Neural crest cell (in vitro differentiated cells): ENCODE measurements at regions not wholly inside any gene's neighbourhood (a gene's known extent, or its start where the extent isn't known, plus 50 kb on each side); places are given as distances from the start of the nearest gene placed in this dataset.

Source experiments
- DNase-seq: peaks from one replicate; pipeline ENCODE4 v3.0.0; 2021; ENCODE audit warnings: low read depth, mixed read lengths, low spot score
- H3K27ac Mint-ChIP-seq: one replicate; pipeline ENCODE4 v1.8.0; 2021; ENCODE audit warnings: mild to moderate bottlenecking, mixed read lengths; ENCODE audit not compliant: unreplicated experiment
- H3K27me3 Mint-ChIP-seq: 2 replicates; pipeline ENCODE4 v1.8.0; 2021; ENCODE audit warnings: low read depth, mild to moderate bottlenecking, mixed read lengths
- H3K36me3 Mint-ChIP-seq: 2 replicates; pipeline ENCODE4 v1.8.0; 2021; ENCODE audit warnings: low read depth, mild to moderate bottlenecking, mixed read lengths
- H3K4me1 Mint-ChIP-seq: 2 replicates; pipeline ENCODE4 v1.8.0; 2021; ENCODE audit warnings: mixed read lengths
- H3K4me3 Mint-ChIP-seq: one replicate; pipeline ENCODE4 v1.8.0; 2021; ENCODE audit warnings: mild to moderate bottlenecking, mixed read lengths
- H3K9me3 Mint-ChIP-seq: 2 replicates; pipeline ENCODE4 v1.8.0; 2021; ENCODE audit warnings: mixed read lengths
- CTCF ChIP-seq: fragments of 200-600 bp; sonication (generic); conservative IDR thresholded peaks from 2 replicates; pipeline ENCODE4 v1.5.0; 2021; ENCODE audit warnings: antibody characterized with exemption, mild to moderate bottlenecking

GRCh38 chr1:95558791-95559190 lies 324.8 kb downstream of the RWDD3 start:
- no peak for DNase-seq
- H3K9me3 Mint-ChIP-seq, result peaks cover 9% of the 10 kb centered on the region
- no peaks in the 10 kb centered on the region for H3K27me3 Mint-ChIP-seq
- H3K4me1 Mint-ChIP-seq, result no peaks in the 10 kb centered on the region
- no peak for TF ChIP-seq CTCF
- H3K27ac Mint-ChIP-seq, result no peak overlapping the region
- H3K4me3 Mint-ChIP-seq, result no peak overlapping the region
- H3K36me3 Mint-ChIP-seq, result peaks cover 5% of the 10 kb centered on the region

GRCh38 chr1:95561346-95561745 lies 327.3 kb downstream of the RWDD3 start:
- DNase-seq, result no peak
- peaks cover 10% of the 10 kb centered on the region for H3K9me3 Mint-ChIP-seq
- no peak overlapping the region for H3K27ac Mint-ChIP-seq
- no peaks in the 10 kb centered on the region for H3K4me1 Mint-ChIP-seq
- peaks cover 5% of the 10 kb centered on the region for H3K36me3 Mint-ChIP-seq
- TF ChIP-seq CTCF, result no peak
- no peak overlapping the region for H3K4me3 Mint-ChIP-seq
- H3K27me3 Mint-ChIP-seq, result no peaks in the 10 kb centered on the region

GRCh38 chr1:95562230-95562629 lies 328.2 kb downstream of the RWDD3 start:
- Mint-ChIP-seq H3K27me3 (no peaks in the 10 kb centered on the region), H3K4me3 (no peak overlapping the region), H3K9me3 (peaks cover 8% of the 10 kb centered on the region), H3K36me3 (peaks cover 4% of the 10 kb centered on the region), H3K27ac (no peak overlapping the region), H3K4me1 (peaks cover 4% of the 10 kb centered on the region)
- no peak for DNase-seq
- TF ChIP-seq CTCF, result no peak

- no peak overlapping the region for H3K4me3 Mint-ChIP-seq
- H3K36me3 Mint-ChIP-seq, result no peaks in the 10 kb centered on the region
- no peaks in the 10 kb centered on the region for H3K27me3 Mint-ChIP-seq
- H3K27ac Mint-ChIP-seq, result no peak overlapping the region
- peaks cover 5% of the 10 kb centered on the region for H3K4me1 Mint-ChIP-seq
- no peak for TF ChIP-seq CTCF
- H3K9me3 Mint-ChIP-seq, result peaks cover 4% of the 10 kb centered on the region
- DNase-seq, result no peak
Measured at GRCh38 chr1:95572002-95572401, 338.0 kb downstream of the RWDD3 start.

GRCh38 chr1:95572962-95573361 lies 339.0 kb downstream of the RWDD3 start:
- DNase-seq, result no peak
- H3K36me3 Mint-ChIP-seq, result no peaks in the 10 kb centered on the region
- H3K9me3 Mint-ChIP-seq, result peaks cover 4% of the 10 kb centered on the region
- no peak overlapping the region for H3K27ac Mint-ChIP-seq
- TF ChIP-seq CTCF, result no peak
- no peaks in the 10 kb centered on the region for H3K4me1 Mint-ChIP-seq
- no peak overlapping the region for H3K4me3 Mint-ChIP-seq
- H3K27me3 Mint-ChIP-seq, result no peaks in the 10 kb centered on the region

GRCh38 chr1:95575291-95575690 lies 341.3 kb downstream of the RWDD3 start:
- H3K4me3 Mint-ChIP-seq, result no peak overlapping the region
- H3K4me1 Mint-ChIP-seq, result no peaks in the 10 kb centered on the region
- TF ChIP-seq CTCF, result no peak
- H3K27ac Mint-ChIP-seq, result no peak overlapping the region
- DNase-seq, result no peak
- H3K36me3 Mint-ChIP-seq, result no peaks in the 10 kb centered on the region
- H3K9me3 Mint-ChIP-seq, result peaks cover 5% of the 10 kb centered on the region
- peaks cover 4% of the 10 kb centered on the region for H3K27me3 Mint-ChIP-seq
